ENCODE measurements at regions not wholly inside any gene's neighbourhood (a gene's known extent, or its start where the extent isn't known, plus 50 kb on each side); places are given as distances from the start of the nearest gene placed in this dataset.
"Not testable (repeated sequence)": the region's sequence is repeated elsewhere in the genome, so short reads cannot be mapped to it uniquely, and the experiment has no call there.

GRCh38 chr4:58048491-58048890 is 938.3 kb upstream of the IGFBP7 start:
- ATAC-seq: no peak

- no peak for ATAC-seq
Observed at GRCh38 chr4:58042176-58042575, 932.0 kb upstream of the IGFBP7 start.

GRCh38 chr4:57993944-57994343 is 883.8 kb upstream of the IGFBP7 start:
- no peak for ATAC-seq

- no peak for ATAC-seq
Observed at GRCh38 chr4:57989430-57989829, 879.2 kb upstream of the IGFBP7 start.

- no peak for ATAC-seq
Observed at GRCh38 chr4:57985161-57985560, 875.0 kb upstream of the IGFBP7 start.

GRCh38 chr4:57981123-57981522 is 870.9 kb upstream of the IGFBP7 start:
- ATAC-seq: no peak

- no peak for ATAC-seq
Observed at GRCh38 chr4:57974821-57975220, 864.6 kb upstream of the IGFBP7 start.

GRCh38 chr4:57973819-57974218 is 863.6 kb upstream of the IGFBP7 start:
- ATAC-seq: no peak

GRCh38 chr4:57971261-57971660 is 861.1 kb upstream of the IGFBP7 start:
- no peak for ATAC-seq

GRCh38 chr4:57966987-57967760 is 857.0 kb upstream of the IGFBP7 start:
- ATAC-seq: no peak

GRCh38 chr4:57965431-57965830 is 855.2 kb upstream of the IGFBP7 start:
- not testable (repeated sequence) for ATAC-seq

- ATAC-seq: no peak
Observed at GRCh38 chr4:57945298-57945697, 835.1 kb upstream of the IGFBP7 start.

- ATAC-seq: no peak
Observed at GRCh38 chr4:57943682-57944081, 833.5 kb upstream of the IGFBP7 start.

GRCh38 chr4:57937326-57937725 is 827.1 kb upstream of the IGFBP7 start:
- not testable (repeated sequence) for ATAC-seq

- no peak for ATAC-seq
Observed at GRCh38 chr4:57926311-57926710, 816.1 kb upstream of the IGFBP7 start.

- no peak for ATAC-seq
Observed at GRCh38 chr4:57924951-57925350, 814.8 kb upstream of the IGFBP7 start.

- ATAC-seq: no peak
Observed at GRCh38 chr4:57916479-57916878, 806.3 kb upstream of the IGFBP7 start.

- ATAC-seq: no peak
Observed at GRCh38 chr4:57911203-57911602, 801.0 kb upstream of the IGFBP7 start.

GRCh38 chr4:57910151-57910550 is 800.0 kb upstream of the IGFBP7 start:
- ATAC-seq: no peak

- no peak for ATAC-seq
Observed at GRCh38 chr4:57905965-57906364, 795.8 kb upstream of the IGFBP7 start.

- ATAC-seq: no peak
Observed at GRCh38 chr4:57877047-57877458, 766.9 kb upstream of the IGFBP7 start.

GRCh38 chr4:57875829-57876392 is 765.7 kb upstream of the IGFBP7 start:
- ATAC-seq: no peak

GRCh38 chr4:57866468-57867171 is 756.4 kb upstream of the IGFBP7 start:
- ATAC-seq: no peak

- no peak for ATAC-seq
Observed at GRCh38 chr4:57865264-57865663, 755.1 kb upstream of the IGFBP7 start.
